ENCODE measurements at regions not wholly inside any gene's neighbourhood (a gene's known extent, or its start where the extent isn't known, plus 50 kb on each side); places are given as distances from the start of the nearest gene placed in this dataset.

GRCh38 chr9:13596383-13596970 lies 317.0 kb upstream of the MPDZ start:
- no peak for DNase-seq (ENCODE audit: low spot score)

- DNase-seq (ENCODE audit: low spot score) = no peak
Measured at GRCh38 chr9:13590996-13591395, 311.5 kb upstream of the MPDZ start.

- no peak for DNase-seq (ENCODE audit: low spot score)
Measured at GRCh38 chr9:13589034-13589737, 309.7 kb upstream of the MPDZ start.

GRCh38 chr9:13588151-13589033 lies 308.9 kb upstream of the MPDZ start:
- DNase-seq (ENCODE audit: low spot score) = no peak

GRCh38 chr9:13587571-13587970 lies 308.1 kb upstream of the MPDZ start:
- DNase-seq (ENCODE audit: low spot score) = no peak

GRCh38 chr9:13586587-13587374 lies 307.3 kb upstream of the MPDZ start:
- no peak for DNase-seq (ENCODE audit: low spot score)

- DNase-seq (ENCODE audit: low spot score) = no peak
Measured at GRCh38 chr9:13580760-13581159, 301.3 kb upstream of the MPDZ start.

- DNase-seq (ENCODE audit: low spot score) = no peak
Measured at GRCh38 chr9:13580131-13580530, 300.6 kb upstream of the MPDZ start.

GRCh38 chr9:13576101-13576500 lies 296.6 kb upstream of the MPDZ start:
- no peak for DNase-seq (ENCODE audit: low spot score)

GRCh38 chr9:13575558-13575957 lies 296.1 kb upstream of the MPDZ start:
- DNase-seq (ENCODE audit: low spot score) = no peak

- DNase-seq (ENCODE audit: low spot score) = no peak
Measured at GRCh38 chr9:13570068-13570974, 290.8 kb upstream of the MPDZ start.

- no peak for DNase-seq (ENCODE audit: low spot score)
Measured at GRCh38 chr9:13569602-13570067, 290.1 kb upstream of the MPDZ start.

- DNase-seq (ENCODE audit: low spot score) = no peak
Measured at GRCh38 chr9:13568841-13569601, 289.5 kb upstream of the MPDZ start.

- DNase-seq (ENCODE audit: low spot score) = no peak
Measured at GRCh38 chr9:13568405-13568804, 288.9 kb upstream of the MPDZ start.

GRCh38 chr9:13567833-13568232 lies 288.3 kb upstream of the MPDZ start:
- DNase-seq (ENCODE audit: low spot score) = no peak

- DNase-seq (ENCODE audit: low spot score) = no peak
Measured at GRCh38 chr9:13557746-13558145, 278.3 kb upstream of the MPDZ start.

GRCh38 chr9:13556656-13557055 lies 277.2 kb upstream of the MPDZ start:
- DNase-seq (ENCODE audit: low spot score) = no peak

GRCh38 chr9:13555989-13556500 lies 276.6 kb upstream of the MPDZ start:
- DNase-seq (ENCODE audit: low spot score) = no peak

- no peak for DNase-seq (ENCODE audit: low spot score)
Measured at GRCh38 chr9:13555516-13555915, 276.0 kb upstream of the MPDZ start.

- DNase-seq (ENCODE audit: low spot score) = no peak
Measured at GRCh38 chr9:13554626-13555025, 275.1 kb upstream of the MPDZ start.

Data from iPS-NIHi11 (cell line).